Ecto neural progenitor cell (in vitro differentiated cells): ENCODE measurements at regions not wholly inside any gene's neighbourhood (a gene's known extent, or its start where the extent isn't known, plus 50 kb on each side); places are given as distances from the start of the nearest gene placed in this dataset.
"Not testable (repeated sequence)": the region's sequence is repeated elsewhere in the genome, so short reads cannot be mapped to it uniquely, and the experiment has no call there.

ENCODE experiments used
- DNase-seq: peaks from one replicate; pipeline ENCODE4 v3.0.0-alpha.2; 2018; ENCODE audit warnings: low spot score

GRCh38 chr11:35046681-35047080 lies 92.3 kb upstream of the CD44 start:
- no peak for DNase-seq

DNA sequence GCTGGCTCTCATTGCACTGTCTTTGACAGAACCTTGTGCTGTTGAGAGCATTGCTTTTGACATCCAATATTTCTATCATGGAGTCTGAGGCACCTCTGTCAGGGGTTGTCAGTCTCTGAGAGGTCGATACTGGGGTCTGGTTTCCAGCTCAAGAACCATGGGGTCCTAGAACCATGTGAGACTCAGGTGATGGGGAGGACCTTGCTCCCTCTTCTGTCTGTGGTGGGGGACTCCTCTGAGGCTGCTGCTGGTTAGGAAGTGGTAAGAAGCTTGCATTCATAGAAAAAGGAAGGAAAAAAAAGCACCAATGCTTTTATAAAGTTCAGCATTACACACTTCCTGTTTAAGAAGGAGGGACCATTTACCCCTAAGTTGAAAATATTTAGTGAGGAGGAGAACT lies 91.8 kb upstream of the CD44 start:
- no peak for DNase-seq

DNA sequence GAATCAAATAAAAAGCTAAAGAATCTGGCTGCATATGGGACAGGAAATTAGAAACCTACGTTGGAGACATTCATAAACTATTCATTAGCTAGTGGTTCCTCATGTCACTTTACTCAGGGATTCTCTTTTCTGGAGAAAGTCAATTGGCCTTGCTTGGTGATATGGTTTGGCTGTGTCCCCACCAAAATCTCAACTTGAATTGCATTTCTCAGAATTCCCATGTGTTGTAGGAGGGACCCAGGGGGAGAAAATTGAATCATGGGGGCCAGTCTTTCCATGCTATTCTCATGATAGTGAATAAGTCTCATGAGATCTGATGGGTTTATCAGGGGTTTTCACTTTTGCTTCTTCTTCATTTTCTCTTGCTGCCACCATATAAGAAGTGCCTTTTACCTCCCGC lies 91.2 kb upstream of the CD44 start:
- no peak for DNase-seq

DNA sequence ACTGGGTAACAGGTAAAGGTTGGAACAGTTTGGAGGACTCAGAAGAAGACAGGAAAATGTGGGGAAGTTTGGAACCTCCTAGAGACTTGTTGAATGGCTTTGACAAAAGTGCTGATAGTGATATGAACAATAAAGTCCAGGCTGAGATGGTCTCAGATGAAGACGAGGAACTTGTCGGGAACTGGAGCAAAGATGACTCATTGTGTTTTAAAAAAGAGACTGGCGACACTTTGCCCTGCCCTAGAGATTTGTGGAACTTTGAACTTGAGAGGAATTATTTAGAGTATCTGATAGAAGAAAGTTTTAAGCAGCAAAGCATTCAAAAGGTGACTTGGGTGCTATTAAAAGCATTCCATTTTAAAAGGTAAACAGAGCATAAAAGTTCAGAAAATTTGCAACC lies 90.6 kb upstream of the CD44 start:
- not testable (repeated sequence) for DNase-seq

GRCh38 chr11:35049859-35050531 lies 89.0 kb upstream of the CD44 start:
- no peak for DNase-seq

- no peak for DNase-seq
Measured at GRCh38 chr11:35050541-35050995, 88.4 kb upstream of the CD44 start.

DNA sequence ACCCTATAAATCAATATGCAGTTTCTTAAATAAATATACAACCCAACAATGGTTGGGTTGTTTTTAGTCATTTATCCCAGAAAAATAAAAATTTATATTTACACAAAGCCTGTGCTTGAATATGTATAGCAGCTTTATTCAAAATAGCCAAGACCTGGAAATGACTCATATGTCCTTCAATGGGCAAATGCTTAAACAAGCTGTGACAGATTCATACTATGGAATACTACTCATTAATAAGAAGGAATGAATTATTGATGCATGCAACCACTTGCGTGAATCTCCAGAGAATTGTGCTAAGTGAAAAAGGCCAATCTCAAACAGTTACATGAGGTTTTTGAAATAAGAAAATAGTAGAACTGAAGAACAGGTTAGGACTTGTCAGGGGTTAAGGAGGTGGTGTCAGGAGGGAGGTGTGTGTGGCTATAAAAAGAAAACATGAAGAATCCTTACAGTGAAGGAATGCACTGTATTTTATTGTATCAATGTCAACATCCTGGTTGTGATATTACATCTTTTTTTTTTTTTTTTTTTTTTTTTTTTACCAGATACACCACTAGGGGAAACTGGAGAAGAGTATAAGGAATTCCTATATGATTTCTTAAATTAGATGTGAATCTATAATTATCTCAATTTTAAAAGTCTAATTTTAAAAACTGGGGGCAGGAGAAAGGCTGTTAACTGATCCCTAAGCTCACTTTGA lies 82.4 kb upstream of the CD44 start:
- no peak for DNase-seq

DNA sequence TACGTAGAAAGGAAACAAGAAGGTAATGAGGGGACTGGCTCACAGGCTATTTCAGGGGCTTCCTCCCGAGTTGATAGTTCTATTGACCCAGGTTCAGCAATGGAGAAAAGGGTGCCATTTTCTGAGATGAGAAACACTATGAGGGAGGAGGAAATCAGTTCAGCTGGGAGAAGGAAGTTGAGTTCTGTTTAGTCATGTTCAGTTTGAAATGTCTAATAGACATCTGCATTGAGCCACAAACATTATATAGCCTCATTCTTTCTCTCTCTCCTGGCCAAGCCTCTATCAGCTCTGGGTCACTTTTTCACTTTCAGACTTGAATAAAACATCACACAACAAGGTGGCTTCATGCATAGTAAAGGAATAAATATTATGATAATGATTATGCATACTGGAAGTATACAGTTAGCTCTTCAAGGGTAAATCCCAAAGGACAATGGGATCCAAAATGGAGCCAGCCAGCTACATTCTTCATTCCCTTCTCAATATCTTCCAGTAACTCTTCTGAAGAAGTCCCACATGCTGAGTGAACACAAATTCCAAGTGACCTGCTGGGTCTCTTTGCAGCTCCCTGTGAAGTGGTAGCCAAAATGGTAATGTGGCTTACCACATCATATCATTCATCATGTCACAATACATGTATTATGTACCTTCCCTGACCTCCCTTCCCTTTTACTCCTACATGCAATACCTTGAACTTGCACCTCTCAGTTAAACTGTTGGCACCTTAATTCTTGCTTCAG lies 80.9 kb upstream of the CD44 start:
- DNase-seq = no peak

DNA sequence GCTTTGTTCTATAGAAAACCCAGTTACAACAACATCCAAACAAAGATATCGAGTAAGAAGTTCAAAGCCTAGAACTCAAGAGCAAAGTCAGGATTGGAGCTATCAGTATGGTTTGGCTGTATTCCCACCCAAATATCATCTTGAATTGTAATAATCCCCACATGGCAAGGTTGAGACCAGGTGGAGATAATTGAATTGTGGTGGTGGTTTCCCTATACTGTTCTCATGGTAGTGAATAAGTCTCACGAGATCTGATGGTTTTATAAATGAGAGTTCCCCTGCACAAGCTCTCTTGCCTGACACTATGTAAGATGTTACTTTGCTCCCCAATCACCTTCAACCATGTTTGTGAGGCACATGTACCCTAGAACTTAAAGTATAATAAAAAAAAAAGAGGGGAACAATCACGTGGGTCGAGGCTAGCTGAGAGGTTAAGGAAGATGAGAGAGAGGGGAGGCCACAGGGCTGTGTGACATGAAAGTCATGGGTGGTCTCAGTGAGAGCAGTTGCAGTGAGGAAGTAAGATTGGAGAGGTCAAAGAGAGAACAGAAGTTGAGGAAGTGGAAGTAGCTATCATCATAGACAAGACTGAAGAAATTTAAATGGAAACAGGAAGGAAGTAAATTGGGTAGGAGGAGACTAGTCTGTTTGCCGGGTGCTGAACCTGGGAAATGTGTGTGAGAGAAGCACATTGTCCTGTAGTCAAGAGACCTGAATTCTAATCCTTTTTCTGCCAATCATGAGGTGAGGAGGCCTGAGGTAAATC lies 80.1 kb upstream of the CD44 start:
- DNase-seq = no peak

DNA sequence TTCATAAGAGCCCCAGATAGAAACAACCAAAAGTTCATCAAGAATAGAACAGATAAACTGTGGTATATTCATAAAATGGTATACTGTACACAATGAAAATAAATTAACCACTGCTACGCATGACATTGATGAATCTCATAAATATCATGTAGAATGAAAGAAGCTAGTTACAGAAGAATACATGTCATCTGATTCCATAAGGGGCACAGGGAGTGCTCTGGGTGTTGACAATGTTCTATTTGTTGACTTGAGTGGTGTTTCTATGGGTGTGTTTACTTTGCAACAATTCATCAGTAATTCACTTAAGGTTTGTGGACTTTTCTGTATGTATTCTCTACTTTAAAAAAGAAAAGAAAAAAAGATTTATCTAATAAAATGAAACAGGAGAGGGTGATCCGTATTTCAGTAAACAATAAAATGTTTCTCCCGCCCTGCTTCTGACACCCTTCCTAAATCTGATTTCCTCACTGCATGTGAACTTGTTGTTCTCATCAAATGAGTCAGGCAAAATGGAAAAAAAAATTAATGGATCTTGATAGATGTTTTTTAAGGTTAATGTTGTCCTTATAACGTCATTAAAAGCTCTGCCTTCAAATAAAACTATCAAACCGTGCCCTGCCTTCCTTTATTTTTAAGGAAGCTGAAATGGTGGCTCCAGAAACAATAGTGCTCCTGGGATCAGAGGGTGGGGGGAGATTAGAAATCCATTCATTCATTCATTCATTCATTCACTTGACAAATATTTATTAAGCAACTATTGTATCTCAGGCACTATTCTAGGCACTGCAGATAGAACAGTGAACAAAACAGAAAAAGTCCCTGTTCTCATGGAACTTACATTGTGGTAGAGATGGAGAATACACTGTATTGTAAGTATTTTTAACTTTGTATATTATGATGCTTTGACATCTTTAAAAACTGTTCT lies 77.2 kb upstream of the CD44 start:
- no peak for DNase-seq

DNA sequence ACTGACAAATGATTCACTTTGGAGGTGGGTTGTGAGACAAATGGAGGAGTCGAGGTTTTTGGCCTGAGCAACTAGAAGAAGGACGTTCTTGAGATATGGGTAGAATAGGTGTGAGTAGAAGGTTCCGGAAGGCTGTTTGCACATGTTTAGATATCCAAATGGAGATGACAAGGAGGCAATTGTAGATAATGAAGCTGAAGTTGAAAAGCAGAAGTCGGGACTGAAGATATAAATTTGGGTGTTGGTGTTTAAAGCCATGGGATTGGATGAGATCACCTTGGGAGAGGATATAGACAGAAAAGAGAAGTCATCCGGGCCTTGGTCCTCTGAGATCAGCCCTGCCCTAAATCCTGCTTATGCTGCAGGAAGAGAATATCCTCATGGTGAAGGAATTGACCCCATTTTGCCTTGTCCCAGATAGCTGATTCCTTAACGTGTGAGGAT lies 75.5 kb upstream of the CD44 start:
- DNase-seq = no peak

- no peak for DNase-seq
Measured at GRCh38 chr11:35064114-35064800, 74.7 kb upstream of the CD44 start.

DNA sequence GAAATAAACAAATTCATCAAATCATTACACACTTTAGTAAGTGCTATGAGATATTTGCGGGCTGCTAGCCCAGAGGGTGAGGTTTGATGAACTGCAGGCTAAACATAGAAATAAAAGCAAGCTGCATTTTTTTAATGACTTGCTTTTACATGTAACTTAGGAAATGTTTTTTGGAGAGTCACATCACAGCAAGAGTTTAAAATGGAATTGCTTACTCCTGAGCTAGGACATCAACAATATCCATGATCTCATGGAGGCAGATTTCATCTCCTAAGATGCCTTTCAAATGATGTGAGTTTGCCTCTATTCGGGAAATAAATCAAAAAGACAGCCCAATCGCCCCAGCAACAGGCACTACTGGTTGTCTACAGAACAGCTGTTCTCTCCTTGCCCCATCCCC lies 73.4 kb upstream of the CD44 start:
- no peak for DNase-seq

- no peak for DNase-seq
Measured at GRCh38 chr11:35066030-35066429, 72.9 kb upstream of the CD44 start.

- DNase-seq = no peak
Measured at GRCh38 chr11:35066783-35067423, 72.1 kb upstream of the CD44 start.

GRCh38 chr11:35071722-35072121 lies 67.2 kb upstream of the CD44 start:
- DNase-seq = no peak

DNA sequence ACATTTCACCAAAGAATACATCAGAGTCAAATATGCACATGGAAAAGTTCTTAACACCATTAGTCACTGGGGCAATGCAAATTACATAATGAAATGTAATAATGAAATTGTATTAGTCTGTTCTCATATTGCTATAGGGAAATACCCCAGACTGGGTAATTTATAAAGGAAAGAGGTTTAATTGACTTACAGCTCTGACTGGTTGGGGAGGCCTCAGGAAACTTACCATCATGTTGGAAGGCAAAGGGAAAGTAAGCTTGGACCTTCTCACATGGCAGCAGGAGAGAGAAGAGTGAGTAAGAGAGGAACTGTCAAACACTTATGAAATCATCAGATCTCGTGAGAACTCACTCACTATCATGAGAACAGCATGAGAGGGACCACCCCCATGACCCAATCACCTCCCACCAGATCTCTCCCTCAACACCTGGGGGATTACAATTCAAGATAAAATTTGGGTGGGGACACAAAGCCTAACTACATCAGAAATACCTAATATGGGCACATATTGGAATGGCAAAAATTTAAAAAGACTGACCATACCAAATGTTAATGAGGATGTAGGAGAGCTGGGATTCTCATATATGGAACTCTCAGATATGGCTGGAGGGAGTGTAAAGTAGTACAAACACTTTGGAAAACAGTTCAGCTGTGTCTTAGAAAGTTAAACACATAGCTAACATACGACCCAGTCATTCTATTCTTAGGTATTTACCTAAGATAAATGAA lies 65.1 kb upstream of the CD44 start:
- DNase-seq = no peak

GRCh38 chr11:35076201-35077100 lies 62.5 kb upstream of the CD44 start:
- DNase-seq = no peak
